GM12878 (cell line): ENCODE measurements at regions not wholly inside any gene's neighbourhood (a gene's known extent, or its start where the extent isn't known, plus 50 kb on each side); places are given as distances from the start of the nearest gene placed in this dataset.

Source experiments
- ATAC-seq: fragments of 200-7000 bp; cut with Tn5 transposase; 3 replicates; pipeline ENCODE4 v1.9.1; 2020; ENCODE audit warnings: mild to moderate bottlenecking, moderate library complexity
- BruUV-seq: library from RNA; stranded (reverse); fragments of 400-500 nt; replicated peaks from 2 replicates; lab custom pipeline; 2021; lab: Mats Ljungman, UMichigan
- CTCF ChIA-PET: fragments of 300-600 bp; sonication (Branson Sonifier 250); formaldehyde crosslinking; extraction: SDS; loops from one replicate; lab custom pipeline; 2021; ENCODE audit warnings: inconsistent platforms; lab: Yijun Ruan, JAX
- POLR2A ChIA-PET: fragments of 350-600 bp; formaldehyde crosslinking; extraction: SDS; loops from one replicate; lab custom pipeline; 2021; ENCODE audit warnings: inconsistent platforms; lab: Charles Lee
- RAD21 ChIA-PET: fragments of 300-600 bp; sonication (Branson Sonifier 250); formaldehyde crosslinking; loops from one replicate; lab custom pipeline; 2023; ENCODE audit warnings: antibody characterized with exemption; ENCODE audit not compliant: unreplicated experiment; lab: Charles Lee
- SMC1A ChIA-PET: fragments of 300-600 bp; sonication (Branson Sonifier 250); formaldehyde crosslinking; loops from one replicate; lab custom pipeline; 2023; ENCODE audit not compliant: unreplicated experiment, uncharacterized antibody; lab: Charles Lee
- DNase-seq: peaks from one replicate; pipeline ENCODE4 v3.0.0-alpha.2; 2011; ENCODE audit warnings: low read depth, low spot score
- FAIRE-seq: peaks from 3 replicates; lab custom pipeline; 2011; peaks lifted over from hg19 to GRCh38; lab: Jason Lieb, UNC
- H2AFZ ChIP-seq: 2 replicates; pipeline ENCODE4 v1.6.0; 2011; ENCODE audit warnings: low read depth, low read length, control low read depth; ENCODE audit not compliant: control insufficient read depth
- H3K27ac ChIP-seq: 2 replicates; pipeline ENCODE4 v1.5.1; 2011; ENCODE audit warnings: control low read depth; ENCODE audit not compliant: control insufficient read depth, insufficient read depth
- H3K27me3 ChIP-seq, 2 experiments: replicated peaks in 1 of 2; 2 replicates each; pipeline versions ENCODE4 v1.6.0 to v1.6.1; 2011; ENCODE audit warnings: low read length in 1 of 2; ENCODE audit not compliant: control insufficient read depth in 2 of 2, insufficient read depth in 2 of 2
- H3K36me3 ChIP-seq, 2 experiments: 2 replicates each; pipeline ENCODE4 v1.5.1; 2011; ENCODE audit warnings: low read length in 1 of 2; ENCODE audit not compliant: control insufficient read depth in 2 of 2, insufficient read depth in 2 of 2
- H3K4me1 ChIP-seq: 2 replicates; pipeline ENCODE4 v1.6.1; 2011; ENCODE audit warnings: mild to moderate bottlenecking, low read length, moderate library complexity, mixed read lengths; ENCODE audit not compliant: control insufficient read depth, insufficient read depth
- H3K4me2 ChIP-seq: 2 replicates; pipeline ENCODE4 v1.6.0; 2011; ENCODE audit warnings: control low read depth; ENCODE audit not compliant: control insufficient read depth, insufficient read depth
- H3K4me3 ChIP-seq: fragments of 200-600 bp; sonication (generic); 2 replicates; pipeline ENCODE4 v1.5.1; 2016
- H3K79me2 ChIP-seq: 2 replicates; pipeline ENCODE4 v1.6.0; 2011; ENCODE audit warnings: low read length; ENCODE audit not compliant: control insufficient read depth, insufficient read depth
- H3K9ac ChIP-seq: 2 replicates; pipeline ENCODE4 v1.8.0; 2011; ENCODE audit warnings: low read length, control low read depth, mixed read lengths; ENCODE audit not compliant: control insufficient read depth, insufficient read depth
- H3K9me3 ChIP-seq: replicated peaks from 3 replicates; pipeline ENCODE4 v1.5.1; 2011; ENCODE audit warnings: mild to moderate bottlenecking, low read length; ENCODE audit not compliant: control insufficient read depth, insufficient read depth
- H4K20me1 ChIP-seq: 2 replicates; pipeline ENCODE4 v1.6.0; 2011; ENCODE audit not compliant: control insufficient read depth, insufficient read depth
- ATF3 ChIP-seq: IDR thresholded peaks from 2 replicates; pipeline ENCODE4 v1.6.1; 2011; ENCODE audit warnings: low read depth, mild to moderate bottlenecking, low read length, moderate library complexity, borderline replicate concordance; ENCODE audit errors: extremely low read depth
- BACH1 ChIP-seq: fragments of 450-650 bp; IDR thresholded peaks from 2 replicates; pipeline ENCODE4 v1.6.1; 2017; ENCODE audit warnings: mild to moderate bottlenecking, borderline replicate concordance
- CHD2 ChIP-seq: IDR thresholded peaks from 2 replicates; pipeline ENCODE4 v1.6.1; 2011; ENCODE audit warnings: low read depth, low read length, improper control_type of control experiment, borderline replicate concordance
- EZH2 ChIP-seq: IDR thresholded peaks from 2 replicates; pipeline ENCODE4 v1.6.1; 2012; ENCODE audit warnings: low read depth, mild to moderate bottlenecking, control low read depth, inconsistent platforms, low read length, borderline replicate concordance; ENCODE audit not compliant: control insufficient read depth
- HDAC2 ChIP-seq: fragments of 200-600 bp; sonication (generic); IDR thresholded peaks from 2 replicates; pipeline ENCODE4 v1.6.1; 2017
- IRF4 ChIP-seq: IDR thresholded peaks from 2 replicates; pipeline ENCODE4 v1.6.1; 2011; ENCODE audit warnings: low read depth, low read length
- MTA2 ChIP-seq: fragments of 450-650 bp; IDR thresholded peaks from 2 replicates; pipeline ENCODE4 v1.6.1; 2016; ENCODE audit warnings: low read depth, mild to moderate bottlenecking, moderate library complexity
- NR2C1 ChIP-seq: fragments of 450-650 bp; IDR thresholded peaks from 2 replicates; pipeline ENCODE4 v1.6.1; 2017; ENCODE audit warnings: antibody characterized with exemption, mild to moderate bottlenecking, moderate library complexity
- NR2C2 ChIP-seq: IDR thresholded peaks from 2 replicates; pipeline ENCODE4 v1.6.1; 2011; ENCODE audit warnings: borderline replicate concordance, low read depth; ENCODE audit not compliant: control insufficient read depth, insufficient read length
- NR2F1 ChIP-seq: fragments of 450-650 bp; conservative IDR thresholded peaks from 2 replicates; pipeline ENCODE4 v1.6.1; 2017; ENCODE audit warnings: mild to moderate bottlenecking
- PAX5 ChIP-seq: IDR thresholded peaks from 2 replicates; pipeline ENCODE4 v1.6.1; 2011; ENCODE audit warnings: low read depth, low read length, borderline replicate concordance
- PBX3 ChIP-seq: IDR thresholded peaks from 2 replicates; pipeline ENCODE4 v1.6.1; 2011; ENCODE audit warnings: mild to moderate bottlenecking, low read depth, low read length, moderate library complexity; ENCODE audit not compliant: insufficient replicate concordance
- POLR2AphosphoS2 ChIP-seq: IDR thresholded peaks from 2 replicates; pipeline ENCODE4 v1.6.1; 2011; ENCODE audit warnings: low read depth, mild to moderate bottlenecking, low read length, improper control_type of control experiment, moderate library complexity
- RAD51 ChIP-seq: fragments of 450-650 bp; IDR thresholded peaks from 2 replicates; pipeline ENCODE4 v1.6.1; 2016; ENCODE audit warnings: moderate library complexity, mild to moderate bottlenecking, inconsistent platforms
- RFX5 ChIP-seq: IDR thresholded peaks from 2 replicates; pipeline ENCODE4 v1.6.1; 2011; ENCODE audit warnings: low read depth, low read length, improper control_type of control experiment
- SMARCA5 ChIP-seq: fragments of 450-650 bp; IDR thresholded peaks from 2 replicates; pipeline ENCODE4 v1.6.1; 2017; ENCODE audit warnings: mild to moderate bottlenecking
- SREBF1 ChIP-seq: IDR thresholded peaks from 2 replicates; pipeline ENCODE4 v1.6.1; 2012; ENCODE audit warnings: mild to moderate bottlenecking, low read length
- SREBF2 ChIP-seq: IDR thresholded peaks from 2 replicates; pipeline ENCODE4 v1.6.1; 2012; ENCODE audit warnings: mild to moderate bottlenecking, low read length
- STAT1 ChIP-seq: fragments of 450-650 bp; conservative IDR thresholded peaks from 2 replicates; pipeline ENCODE4 v1.6.1; 2014; ENCODE audit warnings: antibody characterized with exemption, mild to moderate bottlenecking
- WGBS: methylation state at CpG from one replicate; pipeline ENCODE4 v1.1.6; 2016; ENCODE audit warnings: low lambda C conversion rate; ENCODE audit not compliant: insufficient replicate concordance, insufficient coverage; ENCODE audit errors: missing lambda C conversion rate; 5-methylcytosine and 5-hydroxymethylcytosine counted together
- in situ Hi-C: fragments of 300-500 bp; cut with MboI; formaldehyde crosslinking; loops from 9 replicates; pipeline ENCODE4 v1.14.3; 2018; ENCODE audit warnings: mixed read lengths
- intact Hi-C: fragments of 100-400 bp; cut with micrococcal nuclease; formaldehyde crosslinking; loops from one replicate; pipeline ENCODE4 v1.14.2; 2022; ENCODE audit not compliant: unreplicated experiment
- TF ChIP-seq, protein P1 (sequence below): fragments of 450-650 bp; IDR thresholded peaks from 2 replicates; pipeline ENCODE4 v1.6.1; 2017; ENCODE audit warnings: low read depth, mild to moderate bottlenecking, moderate library complexity

GRCh38 chr3:6578526-6578925 lies 282.4 kb upstream of the GRM7 start (continued):
- TF ChIP-seq ATF3 = no peak

DNA sequence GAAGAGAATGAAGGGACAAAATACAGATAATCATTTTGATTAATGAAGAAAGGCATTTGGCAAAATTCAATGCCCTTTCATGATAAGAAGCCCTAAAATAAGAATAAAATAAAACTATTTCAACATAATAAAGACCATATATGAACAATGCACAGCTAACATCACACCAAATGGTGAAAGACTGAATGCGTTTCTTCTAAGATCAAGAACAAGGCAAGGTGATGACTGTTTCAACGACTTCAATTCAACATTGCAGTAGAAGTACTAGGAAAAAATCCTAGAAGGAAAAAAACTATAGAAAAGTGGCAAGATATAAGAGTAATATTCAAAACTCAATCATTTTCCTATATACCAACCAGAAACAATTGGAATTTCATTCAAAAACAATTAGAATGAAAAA lies 280.1 kb upstream of the GRM7 start:
- ATAC-seq (no peak), DNase-seq (no peak), FAIRE-seq (no peak)
- intact Hi-C loops (no loop called here), in situ Hi-C loops (no loop called here)
- no peak for TF ChIP-seq POLR2AphosphoS2
- TF ChIP-seq SREBF2 = no peak
- TF ChIP-seq RAD51 = no peak
- TF ChIP-seq EZH2 = no peak
- TF ChIP-seq, protein P1, sequence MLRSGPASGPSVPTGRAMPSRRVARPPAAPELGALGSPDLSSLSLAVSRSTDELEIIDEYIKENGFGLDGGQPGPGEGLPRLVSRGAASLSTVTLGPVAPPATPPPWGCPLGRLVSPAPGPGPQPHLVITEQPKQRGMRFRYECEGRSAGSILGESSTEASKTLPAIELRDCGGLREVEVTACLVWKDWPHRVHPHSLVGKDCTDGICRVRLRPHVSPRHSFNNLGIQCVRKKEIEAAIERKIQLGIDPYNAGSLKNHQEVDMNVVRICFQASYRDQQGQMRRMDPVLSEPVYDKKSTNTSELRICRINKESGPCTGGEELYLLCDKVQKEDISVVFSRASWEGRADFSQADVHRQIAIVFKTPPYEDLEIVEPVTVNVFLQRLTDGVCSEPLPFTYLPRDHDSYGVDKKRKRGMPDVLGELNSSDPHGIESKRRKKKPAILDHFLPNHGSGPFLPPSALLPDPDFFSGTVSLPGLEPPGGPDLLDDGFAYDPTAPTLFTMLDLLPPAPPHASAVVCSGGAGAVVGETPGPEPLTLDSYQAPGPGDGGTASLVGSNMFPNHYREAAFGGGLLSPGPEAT = no peak
- no peak for TF ChIP-seq PBX3
- no peak for TF ChIP-seq NR2C2
- no peak for TF ChIP-seq NR2C1
- TF ChIP-seq IRF4 = no peak
- no peak for TF ChIP-seq PAX5
- TF ChIP-seq CHD2 = no peak
- TF ChIP-seq SREBF1 = no peak
- no peak for TF ChIP-seq HDAC2
- TF ChIP-seq MTA2 = no peak
- no peak for TF ChIP-seq NR2F1
- no peak for TF ChIP-seq SMARCA5
- TF ChIP-seq STAT1 = no peak
- TF ChIP-seq RFX5 = no peak
- no peak for TF ChIP-seq BACH1
- ChIA-PET POLR2A (no interaction called here), CTCF (no interaction called here), SMC1A (no interaction called here), RAD21 (no interaction called here)
- 18% methylated on average over 2 of the region's 2 CpGs for WGBS
- Histone ChIP-seq H4K20me1 (no peaks in the 10 kb centered on the region), H2AFZ (no peak overlapping the region), H3K27ac (no peak overlapping the region), H3K4me1 (no peaks in the 10 kb centered on the region), H3K4me3 (no peak overlapping the region), H3K36me3 (no peaks in the 10 kb centered on the region), H3K9me3 (no peaks in the 10 kb centered on the region), H3K79me2 (no peaks in the 10 kb centered on the region), H3K4me2 (no peak overlapping the region), H3K9ac (no peak overlapping the region), H3K27me3 (no peaks in the 10 kb centered on the region)
- no TSS peak for BruUV-seq
